ENCODE measurements at regions not wholly inside any gene's neighbourhood (a gene's known extent, or its start where the extent isn't known, plus 50 kb on each side); places are given as distances from the start of the nearest gene placed in this dataset.
A peak's percentile ranks its signal among the peaks of the same experiment; 100 is the strongest.

GRCh38 chr2:71933467-71934319 is 214.0 kb downstream of the CYP26B1 start:
- no peak for TF ChIP-seq JUNB (IDR thresholded peaks at IDR 0.05; ENCODE audit: unreplicated experiment)
- no peak for TF ChIP-seq REST (IDR thresholded peaks at IDR 0.05; ENCODE audit: unreplicated experiment)
- TF ChIP-seq CTCF (conservative IDR thresholded peaks at IDR 0.05; ENCODE audit: low read depth in 2 of 2): peak; percentile 16 to 52; a peak in 2 of 4 replicates
- TF ChIP-seq POLR2AphosphoS5 (IDR thresholded peaks at IDR 0.05; ENCODE audit: low read depth): no peak
